Neural cell (in vitro differentiated cells): ENCODE measurements at regions not wholly inside any gene's neighbourhood (a gene's known extent, or its start where the extent isn't known, plus 50 kb on each side); places are given as distances from the start of the nearest gene placed in this dataset.

Experiments
- CTCF ChIP-seq: fragments of 450-650 bp; IDR thresholded peaks from 2 replicates; pipeline ENCODE4 v1.5.1; 2014; ENCODE audit warnings: antibody characterized with exemption, mild to moderate bottlenecking, moderate library complexity; ENCODE audit not compliant: poor library complexity, severe bottlenecking
- EP300 ChIP-seq: fragments of 450-650 bp; conservative IDR thresholded peaks from 2 replicates; pipeline ENCODE4 v1.6.1; 2014; ENCODE audit warnings: antibody characterized with exemption, mild to moderate bottlenecking, moderate library complexity; ENCODE audit not compliant: poor library complexity, severe bottlenecking
- EZH2 ChIP-seq: fragments of 200-600, 300-800 bp; shearing (Covaris generic), sonication (generic); IDR thresholded peaks from 2 replicates; pipeline ENCODE4 v1.6.1; 2014; ENCODE audit warnings: antibody characterized with exemption, low read length, borderline replicate concordance, mild to moderate bottlenecking; ENCODE audit not compliant: insufficient read depth, poor library complexity, severe bottlenecking
- MXI1 ChIP-seq: fragments of 450-650 bp; conservative IDR thresholded peaks from 2 replicates; pipeline ENCODE4 v1.6.1; 2014; ENCODE audit warnings: antibody characterized with exemption, mild to moderate bottlenecking; ENCODE audit not compliant: poor library complexity, severe bottlenecking
- POLR2AphosphoS5 ChIP-seq: IDR thresholded peaks from 2 replicates; pipeline ENCODE4 v1.6.1; 2012
- RAD21 ChIP-seq: fragments of 450-650 bp; conservative IDR thresholded peaks from 2 replicates; pipeline ENCODE4 v1.6.1; 2014; ENCODE audit warnings: antibody characterized with exemption, mild to moderate bottlenecking, moderate library complexity
- SMC3 ChIP-seq: fragments of 450-650 bp; conservative IDR thresholded peaks from 2 replicates; pipeline ENCODE4 v1.6.1; 2014; ENCODE audit warnings: antibody characterized with exemption, mild to moderate bottlenecking, moderate library complexity; ENCODE audit not compliant: poor library complexity
- TAF1 ChIP-seq: IDR thresholded peaks from 2 replicates; pipeline ENCODE4 v1.6.1; 2012; ENCODE audit warnings: low read depth
- TF ChIP-seq, protein P1 (sequence below): IDR thresholded peaks from 2 replicates; pipeline ENCODE4 v1.6.1; 2012; ENCODE audit warnings: borderline replicate concordance

DNA sequence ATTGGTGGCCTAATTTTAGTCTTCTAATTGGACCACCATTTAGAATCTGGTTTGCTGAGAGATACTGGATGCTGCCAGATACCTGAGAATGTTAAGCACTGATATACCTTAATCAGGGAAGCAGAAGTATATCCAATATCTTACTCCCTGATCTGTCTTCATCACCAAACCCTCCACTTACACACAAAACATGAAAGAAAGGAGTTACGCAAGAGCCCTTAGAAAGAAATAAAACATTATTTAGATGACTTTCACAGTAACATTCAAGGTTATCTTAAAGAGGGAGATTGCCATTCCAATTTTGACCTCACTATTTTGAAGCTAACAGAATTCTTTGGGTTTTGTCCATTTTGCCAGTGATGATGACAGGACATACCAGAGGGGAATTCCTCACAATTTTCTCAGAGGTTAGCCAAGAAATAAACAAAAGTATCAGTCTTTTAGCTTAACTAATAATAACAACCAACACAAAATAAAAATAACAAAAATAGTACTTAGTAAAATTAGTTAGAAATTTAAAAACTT lies 496.1 kb downstream of the NFIB start:
- TF ChIP-seq CTCF (no peak), EP300 (no peak), POLR2AphosphoS5 (no peak), RAD21 (no peak), SMC3 (no peak), EZH2 (no peak), MXI1 (no peak), TAF1 (no peak)
- TF ChIP-seq, protein P1, sequence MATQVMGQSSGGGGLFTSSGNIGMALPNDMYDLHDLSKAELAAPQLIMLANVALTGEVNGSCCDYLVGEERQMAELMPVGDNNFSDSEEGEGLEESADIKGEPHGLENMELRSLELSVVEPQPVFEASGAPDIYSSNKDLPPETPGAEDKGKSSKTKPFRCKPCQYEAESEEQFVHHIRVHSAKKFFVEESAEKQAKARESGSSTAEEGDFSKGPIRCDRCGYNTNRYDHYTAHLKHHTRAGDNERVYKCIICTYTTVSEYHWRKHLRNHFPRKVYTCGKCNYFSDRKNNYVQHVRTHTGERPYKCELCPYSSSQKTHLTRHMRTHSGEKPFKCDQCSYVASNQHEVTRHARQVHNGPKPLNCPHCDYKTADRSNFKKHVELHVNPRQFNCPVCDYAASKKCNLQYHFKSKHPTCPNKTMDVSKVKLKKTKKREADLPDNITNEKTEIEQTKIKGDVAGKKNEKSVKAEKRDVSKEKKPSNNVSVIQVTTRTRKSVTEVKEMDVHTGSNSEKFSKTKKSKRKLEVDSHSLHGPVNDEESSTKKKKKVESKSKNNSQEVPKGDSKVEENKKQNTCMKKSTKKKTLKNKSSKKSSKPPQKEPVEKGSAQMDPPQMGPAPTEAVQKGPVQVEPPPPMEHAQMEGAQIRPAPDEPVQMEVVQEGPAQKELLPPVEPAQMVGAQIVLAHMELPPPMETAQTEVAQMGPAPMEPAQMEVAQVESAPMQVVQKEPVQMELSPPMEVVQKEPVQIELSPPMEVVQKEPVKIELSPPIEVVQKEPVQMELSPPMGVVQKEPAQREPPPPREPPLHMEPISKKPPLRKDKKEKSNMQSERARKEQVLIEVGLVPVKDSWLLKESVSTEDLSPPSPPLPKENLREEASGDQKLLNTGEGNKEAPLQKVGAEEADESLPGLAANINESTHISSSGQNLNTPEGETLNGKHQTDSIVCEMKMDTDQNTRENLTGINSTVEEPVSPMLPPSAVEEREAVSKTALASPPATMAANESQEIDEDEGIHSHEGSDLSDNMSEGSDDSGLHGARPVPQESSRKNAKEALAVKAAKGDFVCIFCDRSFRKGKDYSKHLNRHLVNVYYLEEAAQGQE = no peak
